ENCODE measurements at regions not wholly inside any gene's neighbourhood (a gene's known extent, or its start where the extent isn't known, plus 50 kb on each side); places are given as distances from the start of the nearest gene placed in this dataset.

DNA sequence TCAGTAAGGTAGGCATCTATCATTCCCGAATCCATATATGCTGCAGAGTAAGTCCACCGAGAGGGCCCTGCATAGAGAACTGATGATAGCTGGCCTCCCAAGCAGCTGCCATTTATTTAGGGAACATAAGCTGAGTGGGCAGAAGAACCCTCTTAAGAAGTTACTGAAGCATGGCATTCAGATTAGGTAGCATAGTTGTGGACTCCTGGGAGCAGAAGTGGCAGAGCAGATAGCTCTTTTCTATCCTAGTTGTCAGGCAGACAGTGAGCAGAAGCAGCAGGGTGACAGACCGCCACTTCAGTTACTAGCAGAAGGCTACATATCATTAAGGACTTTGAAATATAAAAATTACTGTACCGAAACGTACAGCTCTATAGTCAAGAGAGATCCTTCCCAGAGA is 454.7 kb downstream of the PPP4R3C start:
- H3K27ac ChIP-seq: no peak overlapping the region
- no peaks in the 10 kb centered on the region for H3K27me3 ChIP-seq
- TF ChIP-seq, protein P1, sequence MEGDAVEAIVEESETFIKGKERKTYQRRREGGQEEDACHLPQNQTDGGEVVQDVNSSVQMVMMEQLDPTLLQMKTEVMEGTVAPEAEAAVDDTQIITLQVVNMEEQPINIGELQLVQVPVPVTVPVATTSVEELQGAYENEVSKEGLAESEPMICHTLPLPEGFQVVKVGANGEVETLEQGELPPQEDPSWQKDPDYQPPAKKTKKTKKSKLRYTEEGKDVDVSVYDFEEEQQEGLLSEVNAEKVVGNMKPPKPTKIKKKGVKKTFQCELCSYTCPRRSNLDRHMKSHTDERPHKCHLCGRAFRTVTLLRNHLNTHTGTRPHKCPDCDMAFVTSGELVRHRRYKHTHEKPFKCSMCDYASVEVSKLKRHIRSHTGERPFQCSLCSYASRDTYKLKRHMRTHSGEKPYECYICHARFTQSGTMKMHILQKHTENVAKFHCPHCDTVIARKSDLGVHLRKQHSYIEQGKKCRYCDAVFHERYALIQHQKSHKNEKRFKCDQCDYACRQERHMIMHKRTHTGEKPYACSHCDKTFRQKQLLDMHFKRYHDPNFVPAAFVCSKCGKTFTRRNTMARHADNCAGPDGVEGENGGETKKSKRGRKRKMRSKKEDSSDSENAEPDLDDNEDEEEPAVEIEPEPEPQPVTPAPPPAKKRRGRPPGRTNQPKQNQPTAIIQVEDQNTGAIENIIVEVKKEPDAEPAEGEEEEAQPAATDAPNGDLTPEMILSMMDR (IDR thresholded peaks at IDR 0.05): no peak
- no peaks in the 10 kb centered on the region for H3K36me3 ChIP-seq
- no peak for DNase-seq
- intact Hi-C loops (cut with DNase I): no loop called here
- H3K4me3 ChIP-seq: no peak overlapping the region
- H3K4me1 ChIP-seq: no peaks in the 10 kb centered on the region
- no peak for ATAC-seq
- H3K9me3 ChIP-seq: no peaks in the 10 kb centered on the region

- no peaks in the 10 kb centered on the region for H3K9me3 ChIP-seq
- no peaks in the 10 kb centered on the region for H3K36me3 ChIP-seq
- ATAC-seq (no peak), DNase-seq (no peak)
- H3K4me3 ChIP-seq: no peak overlapping the region
- no peak overlapping the region for H3K27ac ChIP-seq
- no peaks in the 10 kb centered on the region for H3K27me3 ChIP-seq
- no peaks in the 10 kb centered on the region for H3K4me1 ChIP-seq
- intact Hi-C loops (cut with DNase I): no loop called here
- TF ChIP-seq, protein P1 (IDR thresholded peaks at IDR 0.05): no peak
Observed at GRCh38 chrX:26999634-27000033, 463.5 kb downstream of the PPP4R3C start.

- H3K4me3 ChIP-seq: no peak overlapping the region
- H3K27ac ChIP-seq: no peak overlapping the region
- ATAC-seq: no peak
- DNase-seq: no peak
- no peaks in the 10 kb centered on the region for H3K9me3 ChIP-seq
- TF ChIP-seq, protein P1 (IDR thresholded peaks at IDR 0.05): no peak
- H3K4me1 ChIP-seq: no peaks in the 10 kb centered on the region
- no peaks in the 10 kb centered on the region for H3K36me3 ChIP-seq
- no peaks in the 10 kb centered on the region for H3K27me3 ChIP-seq
- intact Hi-C loops (cut with DNase I): no loop called here
Observed at GRCh38 chrX:26958261-26958660, 504.9 kb downstream of the PPP4R3C start.

GRCh38 chrX:26954029-26954428 is 509.1 kb downstream of the PPP4R3C start:
- H3K27ac ChIP-seq: no peak overlapping the region
- H3K4me1 ChIP-seq: no peaks in the 10 kb centered on the region
- H3K4me3 ChIP-seq: no peak overlapping the region
- ATAC-seq: no peak
- TF ChIP-seq, protein P1 (IDR thresholded peaks at IDR 0.05): no peak
- intact Hi-C loops (cut with DNase I): no loop called here
- H3K36me3 ChIP-seq: no peaks in the 10 kb centered on the region
- no peaks in the 10 kb centered on the region for H3K9me3 ChIP-seq
- H3K27me3 ChIP-seq: no peaks in the 10 kb centered on the region
- no peak for DNase-seq

- no peak for DNase-seq
- Histone ChIP-seq H3K36me3 (no peaks in the 10 kb centered on the region), H3K4me1 (no peaks in the 10 kb centered on the region), H3K27me3 (no peaks in the 10 kb centered on the region), H3K4me3 (no peak overlapping the region), H3K27ac (no peak overlapping the region), H3K9me3 (no peaks in the 10 kb centered on the region)
- TF ChIP-seq, protein P1 (IDR thresholded peaks at IDR 0.05): no peak
- intact Hi-C loops (cut with DNase I): no loop called here
- no peak for ATAC-seq
Observed at GRCh38 chrX:26952213-26952612, 510.9 kb downstream of the PPP4R3C start.
